ENCODE measurements at regions not wholly inside any gene's neighbourhood (a gene's known extent, or its start where the extent isn't known, plus 50 kb on each side); places are given as distances from the start of the nearest gene placed in this dataset.
"Not testable (repeated sequence)": the region's sequence is repeated elsewhere in the genome, so short reads cannot be mapped to it uniquely, and the experiment has no call there.

- not testable (repeated sequence) for DNase-seq
Observed at GRCh38 chr2:242113492-242113891, 244.0 kb downstream of the RTP5 start.

DNA sequence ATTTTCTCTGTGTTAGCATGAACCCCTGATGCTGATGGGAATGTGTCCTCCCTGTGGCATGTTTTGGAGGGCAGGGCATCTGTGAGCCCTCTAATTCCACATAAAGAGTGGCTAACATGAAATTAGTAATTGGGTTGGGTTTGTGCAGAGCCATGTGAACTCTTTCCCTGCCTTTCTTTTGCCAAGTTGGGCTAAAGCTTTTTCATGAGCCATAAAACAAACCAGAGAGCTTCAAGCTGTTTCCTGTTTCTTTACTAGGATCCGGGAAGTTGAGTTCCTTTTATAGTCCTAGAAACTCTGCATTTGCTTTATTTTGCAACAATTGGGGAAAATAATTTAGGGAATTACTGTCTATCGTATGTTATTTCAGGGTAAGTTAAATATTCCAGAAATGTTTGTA is 247.1 kb downstream of the RTP5 start:
- not testable (repeated sequence) for DNase-seq

GRCh38 chr2:242117305-242117704 is 247.8 kb downstream of the RTP5 start:
- not testable (repeated sequence) for DNase-seq

- DNase-seq: not testable (repeated sequence)
Observed at GRCh38 chr2:242119682-242120081, 250.2 kb downstream of the RTP5 start.

- DNase-seq: not testable (repeated sequence)
Observed at GRCh38 chr2:242130682-242131081, 261.2 kb downstream of the RTP5 start.

GRCh38 chr2:242159921-242160320 is 290.4 kb downstream of the RTP5 start:
- not testable (repeated sequence) for DNase-seq

GRCh38 chr2:242165115-242165514 is 295.6 kb downstream of the RTP5 start:
- DNase-seq: not testable (repeated sequence)

DNA sequence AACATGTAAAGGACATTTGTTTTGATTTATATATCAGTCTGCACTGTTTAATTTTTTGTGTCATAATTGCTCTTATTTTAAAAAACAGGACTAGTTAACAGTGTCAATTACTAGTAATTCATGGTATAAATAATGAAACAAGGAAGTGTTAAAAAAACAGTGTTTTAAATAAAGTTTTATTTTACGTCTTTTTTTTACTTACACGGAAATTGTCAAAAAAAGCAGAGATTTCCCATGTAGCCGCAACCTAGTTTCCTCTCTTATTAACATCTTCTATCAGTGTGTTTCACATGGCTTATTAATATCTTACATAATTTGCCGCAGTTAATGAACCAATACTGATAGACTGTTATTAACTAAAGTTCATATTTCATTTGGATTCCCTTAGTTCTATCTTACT is 301.8 kb downstream of the RTP5 start:
- DNase-seq: not testable (repeated sequence)

All from C1 segment of cervical spinal cord (tissue), 14 donors.